ENCODE measurements at regions not wholly inside any gene's neighbourhood (a gene's known extent, or its start where the extent isn't known, plus 50 kb on each side); places are given as distances from the start of the nearest gene placed in this dataset.
"Not testable (repeated sequence)": the region's sequence is repeated elsewhere in the genome, so short reads cannot be mapped to it uniquely, and the experiment has no call there.

GRCh38 chr22:22977479-22978200, 90.0 kb downstream of the IGLL5 start:
- no peak for DNase-seq

DNA sequence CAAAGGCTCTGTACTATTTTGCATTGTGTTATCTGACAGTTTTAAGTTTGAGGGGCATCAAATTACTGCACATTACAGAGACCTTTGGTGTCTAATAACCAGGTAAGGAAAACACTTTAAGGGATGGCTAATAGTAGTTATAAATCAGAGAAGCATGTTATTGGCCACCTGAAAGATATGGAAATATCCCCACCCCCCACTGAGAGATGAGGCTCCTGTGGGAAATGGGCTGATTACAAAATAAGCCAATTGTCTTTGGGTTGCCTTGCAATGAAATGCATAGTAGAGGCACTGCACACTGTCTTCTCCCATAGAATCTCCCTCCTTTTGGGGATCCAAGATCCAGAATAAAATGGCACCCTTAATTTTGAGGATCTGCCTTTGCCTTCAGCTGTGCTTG, 91.0 kb downstream of the IGLL5 start:
- no peak for DNase-seq

DNA sequence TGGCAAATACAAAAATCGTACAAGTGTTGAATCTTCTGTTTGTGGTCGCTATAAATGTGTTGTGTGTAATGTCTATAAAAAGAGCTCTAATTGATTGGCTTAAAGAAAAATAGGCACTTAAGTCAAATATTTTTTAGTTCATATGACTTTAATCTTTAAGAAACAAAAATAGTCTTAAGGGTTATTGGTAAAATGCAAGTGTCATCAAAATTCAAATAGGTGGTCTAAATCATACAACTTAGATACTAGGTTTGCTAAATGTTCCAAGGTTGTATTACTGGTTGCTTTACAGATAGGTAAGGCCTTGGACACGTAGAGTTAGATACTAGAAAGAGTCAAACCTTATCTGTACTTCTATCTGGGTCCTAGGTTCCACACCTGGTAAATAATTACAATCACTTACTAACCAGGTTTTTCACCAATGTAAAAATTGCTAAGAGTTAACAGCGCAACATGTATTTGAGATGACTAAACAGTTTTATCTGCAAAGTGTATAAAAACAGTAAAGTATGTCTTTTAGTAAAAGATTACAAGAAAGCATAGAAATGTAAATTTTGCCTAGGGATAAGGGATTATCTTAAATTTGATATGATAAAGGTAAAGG, 91.1 kb upstream of the GNAZ start:
- DNase-seq, result no peak

DNA sequence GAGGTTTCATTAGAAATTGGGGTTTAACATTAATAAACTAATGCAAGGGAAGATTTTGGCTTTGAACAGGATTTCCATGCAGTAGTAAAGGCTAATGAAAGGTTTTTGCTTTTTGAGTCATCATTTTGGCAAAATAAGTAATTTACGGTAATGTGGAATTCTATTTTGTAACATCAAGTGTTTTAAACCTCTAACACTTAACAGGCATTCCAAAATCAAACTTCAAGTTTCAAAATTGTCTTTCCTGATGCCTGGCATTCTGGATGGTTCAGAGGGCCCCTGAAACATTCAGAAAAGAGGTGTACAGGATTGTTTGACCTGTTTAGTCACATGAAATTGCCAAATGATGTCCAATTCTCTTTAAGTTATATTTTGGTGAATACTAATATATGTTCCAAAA, 90.4 kb upstream of the GNAZ start:
- DNase-seq, result no peak

DNA sequence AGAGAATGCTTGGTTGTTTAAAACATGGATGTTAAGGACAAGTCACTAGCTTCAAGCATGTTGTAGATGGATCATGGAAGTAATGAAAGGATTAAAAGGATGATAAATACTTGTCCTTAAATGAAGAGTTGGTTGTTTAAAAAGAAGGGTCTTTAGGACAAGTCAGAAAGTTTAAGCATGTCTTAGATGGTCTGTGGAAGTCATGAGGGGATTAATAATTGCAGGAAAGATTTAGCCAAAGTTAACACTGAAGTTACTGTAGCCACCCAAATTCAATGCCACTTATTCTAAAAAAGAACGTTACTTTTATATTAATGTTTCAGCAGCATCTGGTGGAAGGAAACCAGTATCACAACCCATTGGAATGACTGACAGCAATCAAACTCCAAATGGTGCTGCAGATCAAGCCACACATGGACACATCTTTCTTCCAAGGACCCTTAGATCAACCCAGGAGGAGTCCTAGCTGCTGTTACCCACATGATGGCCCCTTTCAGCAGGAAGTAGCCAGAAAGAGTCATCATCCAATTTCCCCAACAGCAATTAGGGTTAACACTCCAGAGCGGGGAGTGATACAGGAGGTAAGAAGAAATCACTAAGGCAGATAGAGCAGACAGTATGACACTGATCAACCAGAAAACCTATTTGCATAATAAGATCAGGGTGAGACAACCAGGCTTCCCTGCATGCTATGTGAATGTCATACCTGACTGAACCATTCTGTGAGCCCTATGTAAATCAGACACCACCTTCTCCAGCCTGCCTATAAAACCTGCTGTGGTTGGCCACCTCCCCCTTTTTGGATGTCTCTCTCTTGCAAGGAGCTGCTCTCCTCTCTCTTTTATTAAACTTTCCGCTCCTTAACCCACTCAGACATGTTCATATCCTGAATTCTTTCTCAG, 88.4 kb upstream of the GNAZ start:
- DNase-seq, result no peak

DNA sequence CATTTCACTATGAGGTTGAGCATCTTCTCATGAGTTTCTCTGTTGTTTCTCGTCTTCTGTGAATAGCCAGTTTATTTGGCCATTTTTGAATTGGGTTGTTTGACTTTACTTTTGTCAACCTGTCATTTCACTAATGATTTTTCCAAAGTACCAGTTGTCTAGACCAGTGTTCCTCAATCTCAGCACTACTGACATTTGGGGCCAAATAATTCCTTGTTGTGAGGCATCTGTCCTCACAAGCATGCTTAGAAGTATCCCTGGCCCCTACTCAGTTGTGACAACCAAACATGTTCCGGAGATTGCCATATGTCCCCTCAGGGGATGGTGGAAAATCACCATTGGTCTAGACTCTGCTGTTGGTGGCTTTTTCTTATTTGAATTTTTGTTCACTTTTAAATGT, 87.7 kb upstream of the GNAZ start:
- no peak for DNase-seq

GRCh38 chr22:22983123-22983522, 87.2 kb upstream of the GNAZ start:
- DNase-seq, result no peak

DNA sequence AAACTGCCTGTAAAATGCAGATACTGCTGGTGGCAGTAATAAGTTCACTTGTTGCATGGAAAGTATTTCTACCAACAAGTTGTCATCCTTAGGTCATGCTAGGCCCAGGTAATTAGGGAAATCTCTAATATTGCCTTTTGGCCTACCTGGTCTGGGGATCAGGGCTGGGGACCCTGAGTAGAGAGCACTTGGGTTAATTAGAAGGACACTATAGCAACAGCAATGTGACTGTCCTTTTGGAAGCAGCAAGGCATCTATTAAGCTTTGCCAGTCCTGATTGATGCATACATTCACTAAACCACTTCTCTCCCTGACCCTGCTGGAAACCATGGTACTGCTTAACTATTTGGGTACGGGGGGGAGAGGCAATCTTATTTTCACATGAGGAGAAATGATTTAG, 86.5 kb upstream of the GNAZ start:
- no peak for DNase-seq

DNA sequence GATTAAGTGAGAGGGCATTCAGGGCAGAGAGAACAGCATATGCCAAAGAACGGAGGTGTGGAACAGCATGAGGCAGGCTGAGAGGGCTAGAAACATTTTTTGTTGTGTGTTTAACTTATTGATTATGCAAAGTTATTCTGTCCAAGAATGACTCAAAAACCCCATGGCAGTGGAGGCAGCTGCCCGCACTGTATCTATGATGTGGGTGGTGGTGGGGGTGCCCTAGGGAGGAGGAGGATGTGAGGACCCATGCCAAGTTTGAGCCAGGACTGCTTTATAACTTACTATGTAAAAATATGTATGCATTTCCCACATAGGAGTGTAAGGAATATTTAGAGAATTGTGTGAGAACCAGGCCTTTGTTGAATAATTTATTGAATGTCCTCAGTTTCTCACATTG, 85.4 kb upstream of the GNAZ start:
- DNase-seq, result no peak

- no peak for DNase-seq
Measured at GRCh38 chr22:22986008-22986407, 84.3 kb upstream of the GNAZ start.

- no peak for DNase-seq
Measured at GRCh38 chr22:22986640-22987039, 83.7 kb upstream of the GNAZ start.

DNA sequence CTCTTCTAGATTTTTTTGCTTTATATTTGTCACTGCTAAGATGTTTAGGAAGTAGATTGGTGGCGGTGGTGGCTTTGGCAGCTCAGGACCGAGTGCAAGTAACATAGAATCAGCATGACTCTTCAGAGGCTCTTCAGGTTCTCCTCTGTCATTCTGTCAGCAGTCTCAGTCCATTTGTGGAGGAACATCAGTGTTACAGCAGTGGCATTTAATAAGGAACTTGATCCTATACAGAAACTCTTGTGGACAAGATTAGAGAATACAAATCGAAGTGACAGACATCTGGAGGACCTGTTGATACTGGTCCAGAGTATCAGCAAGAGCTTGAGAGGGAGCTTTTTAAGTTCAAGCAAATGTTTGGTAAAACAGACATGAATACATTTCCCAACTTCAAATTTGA, 82.2 kb upstream of the GNAZ start:
- no peak for DNase-seq

GRCh38 chr22:22988785-22989184, 81.5 kb upstream of the GNAZ start:
- DNase-seq, result no peak

GRCh38 chr22:22989856-22990255, 80.5 kb upstream of the GNAZ start:
- no peak for DNase-seq

GRCh38 chr22:22990711-22991505, 79.4 kb upstream of the GNAZ start:
- not testable (repeated sequence) for DNase-seq

DNA sequence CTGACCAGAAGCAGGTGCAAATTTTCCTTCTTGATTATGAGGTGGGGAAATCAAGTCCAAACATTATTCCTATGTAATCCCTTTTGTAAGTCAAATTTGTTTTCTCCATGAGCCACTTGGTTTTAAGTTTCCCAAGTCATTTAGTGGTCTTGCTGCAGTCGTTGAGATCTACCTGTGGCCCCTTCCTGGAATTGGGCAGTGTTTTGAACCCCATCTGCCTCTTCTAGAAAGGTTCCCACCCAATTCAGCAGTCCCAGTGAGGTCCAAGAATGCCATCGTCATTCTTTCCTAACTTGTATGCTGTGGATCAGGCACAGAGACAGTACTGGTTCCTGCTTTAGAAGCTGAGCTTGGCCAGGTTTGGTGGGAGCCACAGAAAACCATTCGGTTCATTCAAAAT, 77.8 kb upstream of the GNAZ start:
- no peak for DNase-seq

DNA sequence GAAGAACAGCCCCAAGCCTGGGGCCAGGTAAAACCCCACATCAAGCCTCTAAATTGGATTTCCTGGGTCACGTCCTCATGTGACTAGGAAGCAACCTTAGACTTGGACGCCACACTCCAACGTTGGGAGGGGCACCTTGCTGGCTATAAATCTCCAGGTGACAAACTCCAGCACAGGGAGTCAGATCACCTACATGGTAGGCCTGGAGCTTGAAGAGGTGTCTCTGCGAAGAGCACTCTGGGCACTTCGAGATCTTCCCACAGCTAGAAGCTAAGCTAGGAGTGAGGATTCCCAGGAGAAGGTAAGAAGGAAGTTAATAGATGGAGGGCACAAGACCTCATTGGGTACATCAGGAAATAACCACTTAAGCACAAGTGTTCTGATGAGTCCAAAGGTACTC, 77.1 kb upstream of the GNAZ start:
- DNase-seq, result no peak

DNA sequence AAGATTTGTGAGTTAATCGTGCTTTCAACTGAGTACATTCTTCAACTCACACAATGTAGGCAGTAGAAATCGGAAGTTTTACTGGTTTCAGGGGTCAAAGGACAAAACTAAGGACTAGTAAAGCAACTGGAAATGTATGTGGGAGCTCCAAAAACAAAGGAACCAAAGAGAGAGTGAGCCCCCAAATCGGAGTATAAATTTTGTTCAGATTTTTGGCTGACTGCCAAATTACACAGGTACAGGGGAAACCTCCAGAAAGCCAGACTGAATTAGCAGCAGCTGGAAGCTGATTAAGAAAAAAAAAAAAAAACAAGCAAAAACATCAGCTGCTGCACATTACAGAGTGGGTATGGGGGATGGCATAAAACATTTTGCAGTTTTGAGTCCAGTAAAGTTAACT, 75.2 kb upstream of the GNAZ start:
- no peak for DNase-seq

- DNase-seq, result no peak
Measured at GRCh38 chr22:22996511-22997261, 73.6 kb upstream of the GNAZ start.

GRCh38 chr22:22997262-22997898, 72.9 kb upstream of the GNAZ start:
- no peak for DNase-seq

DNA sequence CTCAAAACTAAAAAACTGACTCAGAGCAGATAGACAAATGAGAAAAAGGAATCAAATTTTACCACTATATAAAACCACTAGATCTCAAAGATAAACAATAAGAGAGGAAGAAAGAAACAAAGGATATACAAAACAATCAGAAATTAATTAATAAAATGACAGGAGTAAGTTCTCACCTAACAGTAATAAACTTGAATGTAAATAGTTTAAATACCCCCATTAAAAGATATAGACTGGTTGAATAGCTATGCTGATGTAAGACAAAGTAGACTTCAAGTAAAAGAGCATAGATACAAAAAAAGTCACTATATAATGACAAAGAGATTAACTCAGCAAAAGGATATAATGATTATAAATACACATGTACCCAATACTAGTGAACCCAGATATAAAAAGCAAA, 72.3 kb upstream of the GNAZ start:
- no peak for DNase-seq

- no peak for DNase-seq
Measured at GRCh38 chr22:22999523-22999922, 70.8 kb upstream of the GNAZ start.

All from activated CD8-positive, alpha-beta memory T cell treated with anti-CD3 and anti-CD28 coated beads, Interleukin-2, amount 50 U/mL, for 48 hours (primary cell).